ENCODE measurements at regions not wholly inside any gene's neighbourhood (a gene's known extent, or its start where the extent isn't known, plus 50 kb on each side); places are given as distances from the start of the nearest gene placed in this dataset.

GRCh38 chr2:153420394-153420793, 58.2 kb downstream of the RPRM start:
- DNase-seq, result no peak

- DNase-seq, result no peak
These were observed 61.5 kb downstream of the RPRM start for GRCh38 chr2:153417077-153417476.

GRCh38 chr2:153416071-153416470, 62.5 kb downstream of the RPRM start:
- no peak for DNase-seq

- no peak for DNase-seq
These were observed 69.7 kb downstream of the RPRM start for GRCh38 chr2:153408710-153409385.

- no peak for DNase-seq
These were observed 73.4 kb downstream of the RPRM start for GRCh38 chr2:153405196-153405595.

- no peak for DNase-seq
These were observed 73.8 kb downstream of the RPRM start for GRCh38 chr2:153404792-153405191.

DNA sequence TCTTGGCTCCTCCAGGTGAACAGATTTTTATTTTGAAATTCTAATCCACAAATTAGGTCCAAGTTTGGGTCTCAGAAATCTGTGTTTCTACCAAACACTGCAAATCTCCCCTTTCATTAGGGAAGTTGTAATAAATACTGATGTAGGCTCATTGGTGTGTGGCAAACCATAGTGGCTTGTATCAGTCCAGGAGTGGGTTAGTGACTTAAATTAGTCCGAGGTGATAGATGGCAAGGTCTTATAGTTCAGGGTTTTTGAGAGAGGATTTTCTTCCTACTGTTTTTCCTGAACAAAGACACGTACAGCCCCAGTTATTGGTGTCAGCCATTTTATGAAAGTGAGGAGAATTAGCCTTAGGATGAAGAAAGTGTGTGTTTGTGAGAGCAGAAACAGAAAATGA, 74.6 kb downstream of the RPRM start:
- DNase-seq, result no peak

DNA sequence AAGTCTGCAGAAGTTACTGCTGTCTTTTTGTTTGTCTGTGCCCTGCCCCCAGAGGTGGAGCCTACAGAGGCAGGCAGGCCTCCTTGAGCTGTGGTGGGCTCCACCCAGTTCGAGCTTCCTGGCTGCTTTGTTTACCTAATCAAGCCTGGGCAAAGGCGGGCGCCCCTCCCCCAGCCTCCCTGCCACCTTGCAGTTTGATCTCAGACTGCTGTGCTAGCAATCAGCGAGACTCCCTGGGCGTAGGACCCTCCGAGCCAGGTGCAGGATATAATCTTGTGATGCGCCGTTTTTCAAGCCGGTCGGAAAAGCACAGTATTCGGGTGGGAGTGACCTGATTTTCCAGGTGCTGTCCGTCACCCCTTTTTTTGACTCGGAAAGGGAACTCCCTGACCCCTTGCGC, 75.2 kb downstream of the RPRM start:
- DNase-seq, result peak; percentile 17

- DNase-seq, result no peak
These were observed 83.9 kb downstream of the RPRM start for GRCh38 chr2:153394686-153395085.

DNA sequence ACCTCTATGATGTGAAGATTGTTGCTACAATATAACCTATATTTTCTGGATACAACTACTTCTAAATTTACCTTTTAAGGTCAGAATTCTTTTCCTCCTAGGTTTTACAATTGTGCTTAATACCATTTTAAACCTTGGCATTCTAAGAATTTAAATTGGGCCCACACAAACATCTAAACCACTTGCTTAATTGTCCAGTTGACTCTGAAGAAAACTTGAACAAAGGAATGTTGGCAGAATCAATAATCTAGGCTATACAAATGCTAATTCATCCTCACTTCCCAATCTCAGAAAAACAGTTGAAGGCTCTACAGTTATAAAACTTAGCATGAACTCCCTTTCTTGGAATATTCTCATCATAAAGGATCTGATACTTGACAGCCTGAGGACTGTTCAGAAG, 84.3 kb downstream of the RPRM start:
- no peak for DNase-seq

DNA sequence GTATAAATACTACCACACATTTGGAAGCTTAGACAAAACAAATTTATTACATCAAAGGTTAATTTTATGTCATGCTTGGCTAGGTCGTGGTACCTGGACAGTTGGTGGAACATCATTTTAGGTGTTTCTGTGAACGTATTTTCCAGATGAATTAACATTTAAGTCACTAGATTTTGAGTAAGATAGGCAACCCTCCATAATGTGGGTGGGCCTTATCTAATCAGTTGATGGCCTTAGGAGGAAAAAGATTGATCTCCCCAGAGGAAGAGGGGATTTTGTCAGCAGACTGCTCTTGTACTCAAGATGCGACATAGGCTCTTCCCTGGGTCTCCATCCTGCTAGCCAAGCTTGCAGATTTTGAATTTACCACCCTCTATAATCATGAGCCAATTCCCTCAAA, 85.0 kb downstream of the RPRM start:
- DNase-seq, result no peak

DNA sequence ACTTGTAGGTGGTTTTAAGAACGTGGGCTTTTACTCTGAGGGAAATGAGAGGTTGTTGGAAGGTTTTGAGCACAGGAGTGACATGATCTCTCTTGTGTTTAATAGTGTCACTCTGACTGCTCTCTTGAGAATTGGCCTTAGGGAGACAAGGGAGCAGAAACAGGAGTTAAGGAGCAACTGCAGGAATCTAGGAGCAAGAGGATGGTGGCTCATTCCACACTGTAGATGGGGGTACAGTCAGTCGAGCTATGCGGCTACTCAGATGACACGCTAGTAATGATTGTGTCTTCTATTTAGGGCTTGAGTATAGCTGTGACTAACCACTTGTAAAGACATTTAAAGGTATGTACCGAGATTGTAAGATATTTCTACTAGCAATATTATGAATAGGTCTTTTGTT, 87.4 kb downstream of the RPRM start:
- DNase-seq, result no peak

DNA sequence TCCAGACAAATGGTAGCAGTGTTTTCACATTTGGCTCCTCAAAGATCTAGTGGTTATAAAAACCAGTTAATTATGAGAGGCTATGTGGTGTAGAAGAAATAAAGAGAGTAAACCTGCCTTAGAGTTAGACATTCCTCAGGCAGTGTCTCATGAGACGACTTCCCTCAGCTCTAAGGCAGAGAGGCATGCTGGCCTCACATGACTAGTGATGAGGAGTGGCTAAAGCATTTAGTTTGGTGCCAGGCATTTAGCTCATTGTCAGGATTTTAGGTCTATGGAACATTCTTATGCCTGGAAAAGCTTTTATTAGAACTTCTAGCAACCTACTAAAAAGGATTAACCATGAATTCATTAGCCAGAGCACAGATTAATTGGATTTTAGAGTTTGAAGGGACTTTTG, 90.3 kb downstream of the RPRM start:
- DNase-seq, result no peak

DNA sequence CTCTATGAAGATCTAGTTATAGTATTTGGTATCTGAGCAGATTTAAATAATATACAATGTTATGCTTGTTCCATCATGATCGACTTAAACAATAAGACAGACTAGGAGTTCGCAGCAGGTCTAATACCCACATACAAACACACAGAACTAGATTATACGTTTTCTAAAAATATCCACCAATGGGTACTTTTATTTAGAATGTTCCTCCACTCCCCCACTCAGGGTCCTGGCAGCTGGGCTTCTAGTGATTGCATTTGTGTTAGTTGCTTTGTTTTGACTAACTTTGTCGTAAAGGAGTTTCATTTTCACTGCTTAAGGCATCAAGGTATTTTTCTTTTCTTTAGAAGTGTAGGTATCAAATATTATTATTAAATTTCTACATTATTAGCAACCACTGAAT, 91.4 kb downstream of the RPRM start:
- DNase-seq, result no peak

GRCh38 chr2:153386481-153386897, 92.1 kb downstream of the RPRM start:
- DNase-seq, result no peak

GRCh38 chr2:153373510-153374279, 104.9 kb downstream of the RPRM start:
- DNase-seq, result no peak

DNA sequence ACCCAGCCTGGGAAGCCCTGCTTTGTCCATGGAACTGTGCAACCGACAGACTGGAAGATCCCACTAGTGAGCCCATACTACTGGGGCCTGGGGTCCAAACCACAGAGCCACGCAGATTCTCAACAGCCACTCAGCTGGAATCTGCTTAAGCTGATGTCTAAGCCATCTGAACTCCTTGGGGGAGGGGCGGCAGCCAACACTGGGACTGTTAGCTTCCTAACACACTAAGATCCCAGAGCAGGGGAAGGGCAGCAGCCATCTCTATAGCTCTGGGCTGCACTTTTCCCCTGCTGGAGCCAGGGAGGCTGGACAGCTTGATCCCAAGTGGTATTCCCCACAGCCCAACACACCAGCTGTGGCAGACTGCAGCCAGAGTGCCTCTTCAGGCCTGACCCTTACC, 118.3 kb downstream of the RPRM start:
- no peak for DNase-seq

GRCh38 chr2:153354377-153354776, 124.2 kb downstream of the RPRM start:
- no peak for DNase-seq

DNA sequence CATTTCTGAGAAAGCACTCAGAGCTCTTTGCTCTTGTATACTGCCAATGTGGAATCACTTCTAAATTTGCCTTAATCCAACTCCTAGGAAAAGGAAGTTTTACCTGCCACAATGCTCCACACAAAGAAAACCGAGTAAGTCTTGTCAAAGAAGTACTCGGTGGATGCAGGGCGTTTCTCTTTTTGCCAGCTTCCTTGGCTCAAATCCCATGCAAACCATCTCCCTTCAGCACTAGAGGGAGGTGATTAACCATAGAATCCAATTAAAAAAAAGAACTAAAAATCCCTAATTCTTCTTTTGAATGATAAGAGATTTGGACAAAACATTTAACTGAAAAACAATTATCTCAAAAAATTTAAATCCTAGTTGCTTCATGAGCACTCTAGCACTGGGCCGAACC, 129.0 kb downstream of the RPRM start:
- DNase-seq, result no peak

DNA sequence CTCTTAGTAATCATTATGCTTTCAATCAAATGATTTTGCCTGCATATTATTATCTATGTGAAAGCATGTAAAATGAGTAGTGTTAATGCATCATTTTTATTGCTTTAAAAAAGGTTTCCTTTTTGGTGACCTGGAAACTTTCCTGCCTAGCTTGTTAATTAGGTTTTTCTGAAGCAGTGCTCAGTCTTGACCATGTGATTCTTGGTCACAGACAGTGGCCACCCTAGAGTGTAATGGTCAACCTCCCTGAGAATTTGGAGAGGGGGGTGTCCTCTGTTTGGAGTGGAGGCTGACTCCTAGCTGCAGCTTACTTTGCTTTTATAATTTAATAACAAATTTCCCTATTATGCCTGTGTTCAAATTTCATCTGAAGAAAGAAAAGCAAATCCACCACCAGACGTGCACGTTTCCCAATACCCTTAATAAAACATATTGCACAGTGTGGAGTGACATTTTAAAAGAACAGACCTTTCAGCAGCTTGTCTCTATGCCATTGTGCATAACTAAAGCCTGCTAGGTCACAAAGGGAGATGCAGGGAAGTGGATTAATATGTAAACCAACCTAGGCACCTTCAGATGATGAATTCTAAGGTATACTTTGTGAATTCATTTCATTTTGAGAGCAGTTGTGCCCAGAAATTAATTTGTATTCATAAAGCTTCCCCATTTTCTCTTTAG, 130.6 kb downstream of the RPRM start:
- no peak for DNase-seq

DNA sequence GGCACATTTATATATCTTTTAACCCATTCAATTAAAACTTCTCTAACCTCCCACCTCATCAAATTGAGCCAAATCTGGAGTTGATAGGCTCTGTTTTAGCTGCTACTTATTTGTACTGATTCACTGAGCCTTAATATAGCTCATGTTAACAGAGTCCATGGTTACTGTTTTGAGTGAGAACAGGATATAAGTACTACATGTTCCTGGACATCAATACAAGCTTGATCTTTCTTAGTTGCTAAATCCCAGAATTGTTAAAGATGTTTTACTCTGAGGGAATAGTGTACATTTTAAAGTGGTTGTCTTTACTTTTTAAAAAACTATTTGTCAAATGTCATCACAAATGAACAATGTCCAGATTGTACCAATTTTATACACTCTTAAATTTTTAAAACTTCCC, 157.7 kb downstream of the RPRM start:
- DNase-seq, result no peak

DNA sequence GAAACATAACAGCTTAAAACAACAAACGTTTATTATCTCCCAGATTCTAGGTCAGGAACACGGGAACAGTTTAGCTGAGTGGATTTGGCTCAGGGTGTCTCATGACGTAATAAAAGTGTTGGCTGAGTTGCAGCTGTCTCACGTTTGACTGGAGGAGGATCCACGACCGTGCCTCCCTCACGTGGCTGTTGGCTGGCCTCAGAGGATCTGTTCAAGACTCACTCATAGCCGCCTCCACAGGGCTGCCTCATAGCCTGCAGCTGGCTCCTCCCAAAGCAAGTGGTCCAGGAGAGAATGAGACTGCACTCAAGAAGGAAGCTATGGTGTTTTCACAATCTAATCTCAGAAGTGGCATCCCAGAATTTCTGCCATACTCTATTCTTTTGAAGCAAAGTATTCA, 167.1 kb downstream of the RPRM start:
- peak; percentile 35 for DNase-seq

DNA sequence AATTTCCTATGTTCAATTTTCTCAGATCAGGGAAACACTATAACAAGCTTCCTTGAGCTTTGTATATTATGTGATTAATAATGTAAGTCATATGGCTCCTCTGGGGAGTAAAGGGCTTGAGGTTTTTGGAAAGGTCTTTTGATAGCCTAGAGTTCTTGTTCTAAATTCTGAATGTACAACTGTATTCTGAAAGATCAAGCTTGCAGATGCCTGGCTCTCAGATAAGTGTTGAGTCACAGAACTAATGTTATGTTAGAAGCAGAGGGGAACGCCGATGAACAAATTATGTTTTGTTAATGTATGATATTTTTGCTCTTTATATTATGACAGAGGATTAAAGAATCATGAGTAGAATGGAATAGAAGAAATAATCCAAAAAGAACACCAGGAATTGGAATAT, 170.1 kb downstream of the RPRM start:
- no peak for DNase-seq

- DNase-seq, result no peak
These were observed 171.3 kb downstream of the RPRM start for GRCh38 chr2:153307223-153307622.

Data from NCI-H2029 (cell line).